Stimulated activated naive CD8-positive, alpha-beta T cell treated with anti-CD3 and anti-CD28 coated beads, Interleukin-15, amount 100 ng/mL, for 72 hours (primary cell): ENCODE measurements at regions not wholly inside any gene's neighbourhood (a gene's known extent, or its start where the extent isn't known, plus 50 kb on each side); places are given as distances from the start of the nearest gene placed in this dataset.
"Not testable (repeated sequence)": the region's sequence is repeated elsewhere in the genome, so short reads cannot be mapped to it uniquely, and the experiment has no call there.

ENCODE experiments used
- ATAC-seq: fragments of 150-1000 bp; cut with Tn5 transposase; 2 replicates; pipeline ENCODE4 v1.10.0; 2021; ENCODE audit warnings: mild to moderate bottlenecking, moderate library complexity
- DNase-seq, 2 donors: peaks; one replicate each; pipeline ENCODE4 v3.0.0; 2021 to 2022
- H3K27ac Mint-ChIP-seq, 2 donors: one replicate each; pipeline ENCODE4 v1.8.0; 2022; ENCODE audit warnings: mild to moderate bottlenecking in 2 of 2, mixed read lengths in 2 of 2, moderate library complexity in 2 of 2
- H3K27me3 Mint-ChIP-seq: one replicate; pipeline ENCODE4 v1.8.0; 2022; ENCODE audit warnings: mixed read lengths
- H3K4me1 Mint-ChIP-seq: one replicate; pipeline ENCODE4 v1.8.0; 2022; ENCODE audit warnings: mild to moderate bottlenecking, mixed read lengths
- H3K4me3 Mint-ChIP-seq, 2 donors: one replicate each; pipeline ENCODE4 v1.8.0; 2022; ENCODE audit warnings: mild to moderate bottlenecking in 2 of 2, mixed read lengths in 2 of 2, moderate library complexity in 1 of 2
- H3K9me3 Mint-ChIP-seq, 2 donors: one replicate each; pipeline ENCODE4 v1.8.0; 2022; ENCODE audit warnings: mixed read lengths in 2 of 2

DNA sequence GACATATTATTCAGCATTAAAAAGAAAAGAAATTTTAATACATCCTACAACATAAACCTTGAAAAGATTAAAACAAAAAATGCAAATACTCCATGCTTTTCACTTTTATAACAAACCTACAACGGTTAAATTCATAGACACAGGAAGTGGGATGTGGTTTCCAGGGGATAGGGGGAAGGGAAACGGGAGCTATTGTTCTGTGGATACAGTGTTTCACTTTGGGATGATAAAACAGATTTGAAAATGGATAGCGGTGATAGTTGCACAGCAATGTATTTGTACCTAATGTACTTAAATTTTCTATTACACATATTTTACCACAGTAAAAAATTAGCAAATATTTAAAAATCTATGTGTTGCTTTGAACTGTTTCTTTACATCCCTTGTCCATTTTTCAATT lies 368.0 kb downstream of the CDY2B start:
- not testable (repeated sequence) for H3K27me3 Mint-ChIP-seq, H3K4me1 Mint-ChIP-seq, DNase-seq, ATAC-seq, H3K9me3 Mint-ChIP-seq, H3K27ac Mint-ChIP-seq, H3K4me3 Mint-ChIP-seq

DNA sequence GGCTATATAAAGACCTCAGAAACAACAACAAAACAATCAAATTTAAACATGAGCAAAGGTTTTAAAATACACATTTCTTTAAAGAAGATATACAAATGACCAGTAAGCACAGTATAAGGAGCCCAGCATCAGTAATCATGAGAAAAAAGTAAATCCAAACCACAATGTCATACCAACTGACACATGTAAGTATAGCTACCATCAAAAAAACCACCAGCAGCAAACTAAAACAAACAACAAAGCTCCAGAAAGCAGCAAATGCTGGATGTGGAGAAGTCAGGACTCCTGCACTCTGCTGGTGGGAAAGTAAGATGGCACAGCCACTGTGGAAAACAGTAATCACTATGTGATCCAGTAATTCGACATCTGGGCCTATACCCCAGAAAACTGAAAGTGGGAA lies 368.5 kb downstream of the CDY2B start:
- H3K4me1 Mint-ChIP-seq, H3K27me3 Mint-ChIP-seq, H3K27ac Mint-ChIP-seq: not testable (repeated sequence)

DNA sequence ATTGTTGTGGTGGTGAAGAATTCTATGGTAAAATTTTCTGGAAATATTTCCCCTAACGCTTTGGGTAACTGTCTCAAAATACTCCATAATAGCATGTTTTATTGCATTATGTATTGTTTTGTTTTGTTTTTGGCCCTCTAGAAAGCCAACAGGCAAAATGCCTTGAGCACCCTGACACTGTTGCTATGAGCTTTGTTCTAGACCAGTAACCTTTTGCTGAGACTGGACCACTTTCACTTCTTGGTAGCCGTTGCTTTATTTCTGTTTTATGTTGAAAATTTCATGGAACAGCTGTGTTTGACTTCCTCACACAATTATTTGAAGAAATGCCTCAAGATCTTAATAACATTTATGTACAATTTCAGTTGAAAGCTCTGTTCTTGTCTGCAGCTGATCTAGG lies 374.2 kb downstream of the CDY2B start:
- not testable (repeated sequence) for ATAC-seq, H3K4me3 Mint-ChIP-seq, DNase-seq, H3K27me3 Mint-ChIP-seq, H3K9me3 Mint-ChIP-seq, H3K4me1 Mint-ChIP-seq, H3K27ac Mint-ChIP-seq

More for the DNA sequence above, 368.5 kb downstream of the CDY2B start:
- H3K4me3 Mint-ChIP-seq, ATAC-seq, DNase-seq, H3K9me3 Mint-ChIP-seq: not testable (repeated sequence)

DNA sequence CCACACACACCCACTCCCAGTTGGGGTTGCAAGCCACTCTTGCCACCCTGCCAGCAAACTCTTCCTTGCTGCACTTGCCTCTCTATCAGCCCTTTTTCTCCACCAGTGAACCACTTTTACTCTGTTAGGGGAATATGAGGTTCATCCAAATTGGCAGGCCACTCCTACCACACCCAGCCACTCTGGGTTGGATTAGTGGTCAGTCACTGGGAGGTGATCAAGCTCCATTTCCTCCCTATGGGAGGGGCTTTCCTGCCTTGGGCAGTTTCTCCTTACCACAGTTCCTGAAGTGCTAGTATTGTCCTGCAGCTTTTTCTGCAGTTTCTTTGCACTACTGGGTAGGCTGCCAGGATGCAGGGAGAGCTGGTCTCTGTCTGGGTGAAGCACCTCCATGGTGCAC lies 395.3 kb downstream of the CDY2B start:
- not testable (repeated sequence) for DNase-seq, ATAC-seq, H3K9me3 Mint-ChIP-seq, H3K4me3 Mint-ChIP-seq, H3K27ac Mint-ChIP-seq, H3K4me1 Mint-ChIP-seq, H3K27me3 Mint-ChIP-seq

DNA sequence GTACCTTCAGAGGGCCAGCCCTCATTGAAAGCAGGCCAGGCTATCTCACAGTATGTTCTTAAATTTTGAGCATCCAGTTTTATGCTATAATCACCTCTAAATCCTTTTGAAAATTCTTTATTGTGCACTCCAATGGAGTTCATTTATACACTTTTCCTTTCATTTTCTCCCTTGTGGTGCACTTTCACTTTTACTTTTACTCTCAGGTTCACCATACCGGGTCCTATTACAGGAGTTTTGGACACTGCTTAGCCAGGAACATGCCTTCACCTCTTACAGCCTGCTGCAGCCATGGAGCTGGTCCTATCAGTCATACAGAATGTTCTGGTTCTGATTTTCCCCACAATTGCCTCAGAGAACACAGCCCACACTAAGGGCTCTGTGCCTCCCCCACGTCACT lies 395.9 kb downstream of the CDY2B start:
- DNase-seq, H3K27ac Mint-ChIP-seq, H3K4me1 Mint-ChIP-seq, H3K4me3 Mint-ChIP-seq, H3K9me3 Mint-ChIP-seq, H3K27me3 Mint-ChIP-seq: not testable (repeated sequence)
- ATAC-seq: peak; percentile 75

DNA sequence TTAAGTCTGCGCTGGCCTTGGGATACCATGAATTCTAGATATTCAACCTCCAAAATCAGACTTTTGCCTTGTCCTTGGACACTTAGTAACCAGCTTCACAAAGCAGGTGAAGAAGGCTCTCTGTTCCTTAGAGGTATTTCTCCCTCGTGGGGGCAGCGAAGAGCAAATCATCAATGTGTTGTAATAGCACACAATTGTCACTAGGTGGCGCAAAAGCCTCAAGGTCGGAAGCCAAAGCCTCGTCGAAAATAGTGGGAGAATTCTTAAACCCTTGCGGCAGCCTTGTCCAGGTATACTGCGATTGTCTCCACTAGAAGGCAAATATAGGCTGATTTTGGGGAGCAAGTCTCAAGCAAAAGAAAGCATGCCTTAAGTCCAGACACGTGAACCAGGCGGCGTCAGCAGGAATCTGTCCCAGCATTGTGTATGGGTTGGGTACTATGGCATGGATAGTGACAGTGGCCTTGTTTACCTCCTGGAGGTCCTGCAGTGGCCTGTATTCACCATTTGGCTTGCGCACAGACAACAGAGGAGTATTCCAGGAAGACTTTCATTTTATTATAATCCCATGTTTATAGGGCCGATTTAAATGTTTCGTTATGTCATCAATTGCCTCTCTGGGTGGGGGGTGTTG lies 398.5 kb downstream of the CDY2B start:
- H3K27me3 Mint-ChIP-seq: not testable (repeated sequence)

DNA sequence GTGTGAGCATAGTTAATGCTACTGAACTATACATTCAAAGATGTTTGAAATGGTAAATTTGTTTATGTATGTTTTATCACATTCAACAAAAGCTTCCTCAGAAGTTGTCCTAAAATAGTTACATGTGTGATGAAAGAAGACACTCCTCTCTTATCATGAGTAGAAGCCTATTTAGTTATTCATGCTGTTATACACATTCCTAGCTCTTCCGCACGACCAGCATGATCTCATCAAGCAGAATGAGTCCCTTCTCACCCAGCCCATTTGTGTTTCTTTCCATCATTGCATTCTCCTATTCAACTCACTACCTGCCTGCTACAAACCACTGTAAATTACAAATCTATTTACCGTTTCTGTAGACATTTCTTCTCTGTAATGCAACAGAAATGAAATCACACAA lies 408.0 kb downstream of the CDY2B start:
- H3K4me3 Mint-ChIP-seq, H3K4me1 Mint-ChIP-seq, H3K9me3 Mint-ChIP-seq, H3K27ac Mint-ChIP-seq, H3K27me3 Mint-ChIP-seq, DNase-seq, ATAC-seq: not testable (repeated sequence)

More for the DNA sequence above, 398.5 kb downstream of the CDY2B start:
- H3K4me1 Mint-ChIP-seq, DNase-seq, H3K4me3 Mint-ChIP-seq, H3K9me3 Mint-ChIP-seq, H3K27ac Mint-ChIP-seq: not testable (repeated sequence)
- ATAC-seq: peak; percentile 63

DNA sequence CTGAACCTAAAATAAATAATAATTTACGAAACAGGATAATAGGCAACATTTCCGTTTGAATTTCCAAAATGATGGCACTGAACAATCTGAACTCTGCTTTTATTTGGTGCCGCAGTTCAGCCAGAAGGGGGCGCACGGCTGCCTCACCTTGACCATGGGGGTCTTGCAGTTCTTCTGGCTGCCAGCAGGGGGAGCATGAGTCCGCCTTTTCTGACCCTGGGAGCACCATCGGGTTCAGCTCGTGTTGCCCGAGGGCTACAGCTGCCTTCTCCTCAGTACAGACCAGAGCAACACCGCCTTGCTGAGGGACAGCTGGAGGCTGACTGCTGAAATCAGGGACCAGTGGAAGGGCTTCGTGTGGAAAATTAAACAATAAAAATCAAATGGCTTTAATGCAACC lies 420.3 kb downstream of the CDY2B start:
- ATAC-seq: peak; percentile 87
- H3K27me3 Mint-ChIP-seq, H3K4me1 Mint-ChIP-seq, H3K4me3 Mint-ChIP-seq, H3K27ac Mint-ChIP-seq, H3K9me3 Mint-ChIP-seq, DNase-seq: not testable (repeated sequence)

DNA sequence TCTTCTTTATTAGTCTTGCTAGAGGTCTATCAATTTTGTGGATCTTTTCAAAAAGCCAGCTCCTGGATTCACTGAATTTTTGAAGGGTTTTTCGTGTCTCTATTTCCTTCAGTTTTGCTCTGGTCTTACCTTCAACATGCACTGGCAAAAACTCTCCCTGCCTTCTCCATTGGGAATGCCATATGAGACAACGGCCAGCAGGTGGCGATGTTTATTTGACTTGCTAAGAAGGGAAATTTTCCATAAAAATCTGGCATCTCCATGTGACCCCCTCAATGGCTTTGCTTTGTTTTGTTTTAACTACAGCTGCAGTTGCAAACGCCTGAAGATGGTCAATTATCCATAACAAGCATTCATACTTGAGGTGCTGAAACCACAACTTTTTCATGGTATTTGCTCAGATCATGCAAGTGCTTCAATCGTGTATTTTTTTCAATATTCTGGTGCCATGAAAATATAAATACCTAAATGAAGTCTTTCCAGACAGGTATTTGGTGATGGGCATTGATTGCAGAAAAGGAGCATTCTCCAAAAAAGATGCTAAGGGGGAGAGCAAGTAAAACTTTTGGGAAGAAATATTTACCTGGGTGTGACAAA lies 449.4 kb downstream of the CDY2B start:
- no peaks in the 10 kb centered on the region for H3K4me1 Mint-ChIP-seq
- no peak for ATAC-seq
- DNase-seq: peak in 1 of 2 donors; percentile 9
- no peak overlapping the region for H3K27ac Mint-ChIP-seq
- H3K4me3 Mint-ChIP-seq: no peak overlapping the region
- no peaks in the 10 kb centered on the region for H3K9me3 Mint-ChIP-seq
- no peaks in the 10 kb centered on the region for H3K27me3 Mint-ChIP-seq

DNA sequence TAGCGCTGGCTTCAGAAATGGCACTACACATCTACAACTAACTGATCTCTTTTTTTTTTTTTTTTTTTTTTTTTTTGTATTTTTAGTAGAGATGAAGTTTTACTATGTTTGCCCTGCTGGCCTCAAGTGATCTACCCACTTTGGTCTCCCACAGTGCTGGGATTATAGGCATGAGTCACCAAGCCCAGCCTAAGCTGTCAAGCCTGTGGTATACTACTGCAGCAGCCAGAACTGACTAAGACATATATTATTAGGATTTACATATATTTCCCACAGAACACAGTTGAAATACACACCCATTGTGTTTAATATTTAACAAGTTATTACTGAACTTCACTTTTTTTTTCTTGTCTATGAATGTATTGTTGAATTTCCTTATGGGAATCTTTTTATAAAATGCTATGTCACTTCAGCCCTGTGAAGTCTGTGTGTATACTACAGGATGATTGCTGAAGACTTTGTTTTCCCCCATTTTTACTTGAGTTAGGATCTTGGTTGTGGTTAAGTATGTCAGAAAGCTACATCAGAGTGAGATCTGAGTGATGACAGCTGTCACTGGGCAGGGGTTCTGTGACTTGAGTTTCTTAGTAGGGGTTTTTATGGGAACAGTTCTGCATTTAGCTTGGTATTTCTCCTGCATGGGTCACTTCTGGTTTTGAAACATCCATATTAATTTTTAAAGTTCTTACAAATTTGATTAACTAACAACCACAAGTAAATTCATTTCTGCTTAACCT lies 481.5 kb downstream of the CDY2B start:
- Mint-ChIP-seq H3K4me1 (no peaks in the 10 kb centered on the region), H3K27me3 (no peaks in the 10 kb centered on the region), H3K9me3 (no peaks in the 10 kb centered on the region), H3K27ac (no peak overlapping the region), H3K4me3 (no peak overlapping the region)
- ATAC-seq (no peak), DNase-seq (no peak)

DNA sequence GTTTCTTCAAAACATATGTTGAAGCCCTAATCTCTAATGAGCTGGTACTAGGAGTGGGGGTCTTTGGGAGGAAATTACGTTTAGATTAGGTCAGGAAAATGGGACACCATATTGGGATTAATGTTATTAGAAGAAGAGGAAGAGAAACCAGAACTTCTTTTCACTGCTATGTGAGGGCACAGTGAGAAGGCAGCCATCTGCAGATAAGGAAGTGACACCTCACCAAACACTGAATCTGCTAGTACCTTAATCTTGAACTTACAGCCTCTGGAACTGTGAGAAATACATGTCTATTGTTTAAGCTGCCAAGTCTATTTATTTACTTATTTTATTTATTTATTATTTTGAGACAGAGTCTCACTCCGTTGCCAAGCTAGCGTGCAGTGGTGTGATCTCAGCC lies 482.4 kb downstream of the CDY2B start:
- no peaks in the 10 kb centered on the region for H3K4me1 Mint-ChIP-seq
- no peak for ATAC-seq
- no peak overlapping the region for H3K27ac Mint-ChIP-seq
- no peak for DNase-seq
- H3K4me3 Mint-ChIP-seq: no peak overlapping the region
- no peaks in the 10 kb centered on the region for H3K27me3 Mint-ChIP-seq
- no peaks in the 10 kb centered on the region for H3K9me3 Mint-ChIP-seq

DNA sequence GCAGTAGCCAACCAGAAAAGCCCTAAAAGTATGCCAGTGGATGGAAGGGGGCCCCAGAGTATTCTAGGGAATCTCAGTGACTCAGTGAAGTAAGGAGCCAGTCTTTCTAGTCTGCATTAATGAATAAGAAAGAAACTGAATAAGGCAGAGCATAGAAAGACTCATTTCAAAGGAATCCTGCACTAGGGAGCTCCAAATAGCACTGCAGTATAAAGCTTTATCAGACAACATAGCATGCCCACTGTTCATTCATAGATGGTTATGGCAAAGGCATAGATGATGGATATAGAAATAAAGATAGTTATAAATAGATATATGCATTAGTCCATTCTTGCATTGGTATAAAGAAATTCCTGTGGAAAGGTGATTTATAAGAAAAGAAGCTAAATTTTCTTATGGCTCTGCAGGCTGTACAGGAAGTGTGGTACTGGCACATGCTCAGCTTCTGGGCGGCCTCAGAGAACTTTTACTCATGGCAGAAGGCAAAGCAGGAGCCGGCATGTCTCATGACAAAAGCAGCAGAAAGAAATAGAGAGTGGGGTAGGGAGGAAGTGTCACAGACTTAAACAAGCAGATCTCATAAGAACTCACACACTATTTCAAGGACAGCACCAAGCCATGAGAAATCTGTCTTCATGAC lies 498.5 kb downstream of the CDY2B start:
- H3K9me3 Mint-ChIP-seq: peaks cover 7 to 9% of the 10 kb centered on the region in 2 donors
- ATAC-seq: no peak
- no peak overlapping the region for H3K4me3 Mint-ChIP-seq
- DNase-seq: no peak
- no peak overlapping the region for H3K27ac Mint-ChIP-seq
- H3K4me1 Mint-ChIP-seq: no peaks in the 10 kb centered on the region
- no peaks in the 10 kb centered on the region for H3K27me3 Mint-ChIP-seq

DNA sequence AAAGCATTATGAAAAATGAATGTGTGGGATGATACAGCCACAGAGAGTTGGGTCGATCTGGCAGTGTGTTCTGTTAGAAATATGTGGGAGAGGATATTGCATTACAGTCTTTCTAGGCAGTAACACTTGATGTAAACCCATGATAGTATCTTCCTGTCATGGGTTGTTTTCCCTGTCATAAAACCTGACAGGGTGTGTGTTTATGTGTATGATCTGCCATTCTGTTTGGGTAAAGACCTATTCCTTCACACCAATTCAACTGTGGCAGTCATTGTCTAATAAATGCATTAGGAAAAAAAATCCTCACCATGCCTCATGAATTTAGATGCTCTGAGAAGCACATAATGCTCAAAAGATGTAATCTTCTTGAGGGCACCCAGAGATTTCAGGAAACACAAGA lies 501.7 kb downstream of the CDY2B start:
- Mint-ChIP-seq H3K4me1 (no peaks in the 10 kb centered on the region), H3K4me3 (no peak overlapping the region), H3K27ac (no peak overlapping the region), H3K27me3 (no peaks in the 10 kb centered on the region), H3K9me3 (peaks cover 7 to 9% of the 10 kb centered on the region in 2 donors)
- DNase-seq (no peak), ATAC-seq (no peak)

DNA sequence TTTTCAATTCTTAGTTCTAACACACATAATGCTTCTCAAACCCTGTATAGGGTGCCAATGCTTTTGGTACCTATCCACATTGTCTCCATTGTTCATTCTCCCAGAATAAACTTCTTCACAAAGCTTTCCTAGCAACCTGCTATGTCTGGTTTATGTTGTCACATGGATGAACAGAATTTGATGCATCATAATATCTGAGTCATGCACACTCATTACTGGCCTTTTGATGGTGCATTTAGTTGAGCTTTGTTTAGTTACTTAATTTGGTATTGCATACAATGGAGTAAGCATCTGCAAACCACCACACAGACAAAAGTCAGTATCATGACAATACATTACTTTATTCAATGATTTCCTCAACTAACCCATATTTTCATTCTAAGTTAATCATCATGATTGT lies 511.6 kb downstream of the CDY2B start:
- no peak overlapping the region for H3K27ac Mint-ChIP-seq
- ATAC-seq: no peak
- no peaks in the 10 kb centered on the region for H3K9me3 Mint-ChIP-seq
- H3K27me3 Mint-ChIP-seq: no peaks in the 10 kb centered on the region
- no peak for DNase-seq
- no peak overlapping the region for H3K4me3 Mint-ChIP-seq
- H3K4me1 Mint-ChIP-seq: no peaks in the 10 kb centered on the region

DNA sequence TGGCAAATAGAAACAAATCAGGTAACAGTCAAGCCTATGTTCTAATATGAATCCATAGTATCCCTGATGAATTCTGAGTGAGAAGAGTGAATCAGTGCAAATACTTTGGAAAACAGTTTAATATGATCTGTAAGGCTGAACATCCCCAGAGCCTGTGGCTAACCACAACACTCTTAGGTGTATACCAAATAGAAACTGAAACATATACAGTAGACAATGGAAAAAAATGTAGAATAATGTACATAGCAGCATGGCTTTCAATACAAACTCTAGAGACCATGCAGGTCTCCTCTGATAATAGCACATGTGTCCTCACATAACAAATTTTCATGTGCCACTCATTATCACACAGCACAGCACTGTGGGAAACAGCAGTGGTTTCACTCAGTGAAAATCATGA lies 513.6 kb downstream of the CDY2B start:
- Mint-ChIP-seq H3K4me1 (no peaks in the 10 kb centered on the region), H3K27ac (no peak overlapping the region), H3K9me3 (peaks cover 0 to 11% of the 10 kb centered on the region in 2 donors), H3K27me3 (no peaks in the 10 kb centered on the region), H3K4me3 (no peak overlapping the region)
- ATAC-seq (no peak), DNase-seq (no peak)

DNA sequence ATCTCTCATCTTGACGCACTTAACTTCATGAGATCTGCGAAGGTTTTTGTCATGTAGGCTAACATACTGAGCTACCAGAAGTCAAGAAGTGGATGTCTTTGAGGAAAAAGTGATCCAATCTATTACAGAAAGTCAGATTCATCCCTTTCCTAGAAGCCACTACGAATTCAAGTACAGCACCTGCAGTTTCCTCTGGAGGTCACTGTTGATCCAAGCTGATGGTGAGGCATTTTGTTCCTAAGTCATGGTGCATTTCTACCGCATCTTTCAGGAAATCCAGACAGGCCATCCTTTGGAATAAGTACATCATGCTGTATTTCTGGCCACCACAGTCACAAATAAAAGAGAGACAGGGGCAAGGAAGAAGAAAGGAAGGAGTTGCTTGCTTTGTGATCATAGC lies 541.0 kb downstream of the CDY2B start:
- ATAC-seq: no peak
- Mint-ChIP-seq H3K27ac (no peak overlapping the region), H3K27me3 (no peaks in the 10 kb centered on the region), H3K4me3 (no peak overlapping the region), H3K4me1 (no peaks in the 10 kb centered on the region), H3K9me3 (peaks cover 23% of the 10 kb centered on the region in 2 donors)
- DNase-seq: no peak
